ENCODE measurements at regions not wholly inside any gene's neighbourhood (a gene's known extent, or its start where the extent isn't known, plus 50 kb on each side); places are given as distances from the start of the nearest gene placed in this dataset.
"Not testable (repeated sequence)": the region's sequence is repeated elsewhere in the genome, so short reads cannot be mapped to it uniquely, and the experiment has no call there.

- DNase-seq = no peak
- in situ Hi-C loops (cut with HindIII; ENCODE audit: low pct_ligation_motif_present, low pct_unique_long_range_greater_than_20kb, low sequenced_read_pairs) = no loop called here
Measured at GRCh38 chr9:96158909-96159575, 142.9 kb downstream of the HSD17B3 start.

- in situ Hi-C loops (cut with HindIII; ENCODE audit: low pct_ligation_motif_present, low pct_unique_long_range_greater_than_20kb, low sequenced_read_pairs) = no loop called here
Measured at GRCh38 chr9:96158147-96158546, 143.8 kb downstream of the HSD17B3 start.

GRCh38 chr9:96157675-96158074, 144.3 kb downstream of the HSD17B3 start:
- in situ Hi-C loops (cut with HindIII; ENCODE audit: low pct_ligation_motif_present, low pct_unique_long_range_greater_than_20kb, low sequenced_read_pairs) = no loop called here
- no peak for DNase-seq

More at GRCh38 chr9:96158147-96158546, 143.8 kb downstream of the HSD17B3 start:
- no peak for DNase-seq

- in situ Hi-C loops (cut with HindIII; ENCODE audit: low pct_ligation_motif_present, low pct_unique_long_range_greater_than_20kb, low sequenced_read_pairs) = no loop called here
- DNase-seq = no peak
Measured at GRCh38 chr9:96156171-96156974, 145.6 kb downstream of the HSD17B3 start.

- in situ Hi-C loops (cut with HindIII; ENCODE audit: low pct_ligation_motif_present, low pct_unique_long_range_greater_than_20kb, low sequenced_read_pairs) = no loop called here
- DNase-seq = no peak
Measured at GRCh38 chr9:96154081-96154480, 147.9 kb downstream of the HSD17B3 start.

GRCh38 chr9:96152550-96152949, 149.4 kb downstream of the HSD17B3 start:
- DNase-seq = no peak
- in situ Hi-C loops (cut with HindIII; ENCODE audit: low pct_ligation_motif_present, low pct_unique_long_range_greater_than_20kb, low sequenced_read_pairs) = no loop called here

GRCh38 chr9:96150324-96151227, 151.4 kb downstream of the HSD17B3 start:
- DNase-seq = no peak
- in situ Hi-C loops (cut with HindIII; ENCODE audit: low pct_ligation_motif_present, low pct_unique_long_range_greater_than_20kb, low sequenced_read_pairs) = no loop called here

- no peak for DNase-seq
- in situ Hi-C loops (cut with HindIII; ENCODE audit: low pct_ligation_motif_present, low pct_unique_long_range_greater_than_20kb, low sequenced_read_pairs) = no loop called here
Measured at GRCh38 chr9:96149533-96150280, 152.3 kb downstream of the HSD17B3 start.

- no peak for DNase-seq
- in situ Hi-C loops (cut with HindIII; ENCODE audit: low pct_ligation_motif_present, low pct_unique_long_range_greater_than_20kb, low sequenced_read_pairs) = no loop called here
Measured at GRCh38 chr9:96148634-96149532, 153.1 kb downstream of the HSD17B3 start.

GRCh38 chr9:96147029-96147428, 154.9 kb downstream of the HSD17B3 start:
- not testable (repeated sequence) for DNase-seq

GRCh38 chr9:96141666-96142065, 160.3 kb downstream of the HSD17B3 start:
- DNase-seq = no peak
- in situ Hi-C loops (cut with HindIII; ENCODE audit: low pct_ligation_motif_present, low pct_unique_long_range_greater_than_20kb, low sequenced_read_pairs) = no loop called here

More at GRCh38 chr9:96147029-96147428, 154.9 kb downstream of the HSD17B3 start:
- in situ Hi-C loops (cut with HindIII; ENCODE audit: low pct_ligation_motif_present, low pct_unique_long_range_greater_than_20kb, low sequenced_read_pairs) = not testable (repeated sequence)

GRCh38 chr9:96141128-96141474, 160.9 kb downstream of the HSD17B3 start:
- no peak for DNase-seq
- in situ Hi-C loops (cut with HindIII; ENCODE audit: low pct_ligation_motif_present, low pct_unique_long_range_greater_than_20kb, low sequenced_read_pairs) = no loop called here

GRCh38 chr9:96140296-96141127, 161.5 kb downstream of the HSD17B3 start:
- in situ Hi-C loops (cut with HindIII; ENCODE audit: low pct_ligation_motif_present, low pct_unique_long_range_greater_than_20kb, low sequenced_read_pairs) = no loop called here
- no peak for DNase-seq

GRCh38 chr9:96139592-96140295, 162.2 kb downstream of the HSD17B3 start:
- in situ Hi-C loops (cut with HindIII; ENCODE audit: low pct_ligation_motif_present, low pct_unique_long_range_greater_than_20kb, low sequenced_read_pairs) = no loop called here

GRCh38 chr9:96138616-96139015, 163.4 kb downstream of the HSD17B3 start:
- in situ Hi-C loops (cut with HindIII; ENCODE audit: low pct_ligation_motif_present, low pct_unique_long_range_greater_than_20kb, low sequenced_read_pairs) = no loop called here
- no peak for DNase-seq

More at GRCh38 chr9:96139592-96140295, 162.2 kb downstream of the HSD17B3 start:
- DNase-seq = no peak

Measured in ACHN (cell line).